Activated CD8-positive, alpha-beta memory T cell treated with anti-CD3 and anti-CD28 coated beads for 48 hours (primary cell): ENCODE measurements at regions not wholly inside any gene's neighbourhood (a gene's known extent, or its start where the extent isn't known, plus 50 kb on each side); places are given as distances from the start of the nearest gene placed in this dataset.
"Not testable (repeated sequence)": the region's sequence is repeated elsewhere in the genome, so short reads cannot be mapped to it uniquely, and the experiment has no call there.

ENCODE experiments used
- DNase-seq, 3 experiments: peaks; one replicate each; pipeline ENCODE4 v3.0.0-alpha.2; 2020; ENCODE audit warnings: low read depth in 2 of 3, low spot score in 2 of 3

GRCh38 chr10:78335691-78336401, 302.2 kb downstream of the RPS24 start:
- DNase-seq, result no peak

- no peak for DNase-seq
Measured at GRCh38 chr10:78336402-78336791, 302.7 kb downstream of the RPS24 start.

- DNase-seq, result no peak
Measured at GRCh38 chr10:78337016-78337415, 303.4 kb downstream of the RPS24 start.

- DNase-seq, result no peak
Measured at GRCh38 chr10:78337646-78338391, 304.2 kb downstream of the RPS24 start.

- DNase-seq, result no peak
Measured at GRCh38 chr10:78338717-78339116, 305.1 kb downstream of the RPS24 start.

GRCh38 chr10:78339251-78339650, 305.6 kb downstream of the RPS24 start:
- no peak for DNase-seq

- no peak for DNase-seq
Measured at GRCh38 chr10:78341953-78342614, 308.4 kb downstream of the RPS24 start.

GRCh38 chr10:78342827-78343653, 309.4 kb downstream of the RPS24 start:
- DNase-seq, result no peak

GRCh38 chr10:78344257-78344656, 310.6 kb downstream of the RPS24 start:
- not testable (repeated sequence) for DNase-seq

- not testable (repeated sequence) for DNase-seq
Measured at GRCh38 chr10:78345515-78345914, 311.9 kb downstream of the RPS24 start.

GRCh38 chr10:78346721-78347120, 313.1 kb downstream of the RPS24 start:
- no peak for DNase-seq

- DNase-seq, result no peak
Measured at GRCh38 chr10:78348411-78349164, 314.9 kb downstream of the RPS24 start.

- DNase-seq, result no peak
Measured at GRCh38 chr10:78349165-78349516, 315.5 kb downstream of the RPS24 start.

GRCh38 chr10:78349911-78350663, 316.4 kb downstream of the RPS24 start:
- no peak for DNase-seq

GRCh38 chr10:78351283-78351682, 317.6 kb downstream of the RPS24 start:
- DNase-seq, result no peak

- no peak for DNase-seq
Measured at GRCh38 chr10:78351809-78352208, 318.1 kb downstream of the RPS24 start.

GRCh38 chr10:78353636-78354035, 320.0 kb downstream of the RPS24 start:
- no peak for DNase-seq

- no peak for DNase-seq
Measured at GRCh38 chr10:78354101-78354500, 320.4 kb downstream of the RPS24 start.

- no peak for DNase-seq
Measured at GRCh38 chr10:78356291-78356900, 322.7 kb downstream of the RPS24 start.
